HG03280 (cell line): ENCODE measurements at regions not wholly inside any gene's neighbourhood (a gene's known extent, or its start where the extent isn't known, plus 50 kb on each side); places are given as distances from the start of the nearest gene placed in this dataset.
"Not testable (repeated sequence)": the region's sequence is repeated elsewhere in the genome, so short reads cannot be mapped to it uniquely, and the experiment has no call there.

ENCODE experiments used
- ATAC-seq: cut with Tn5 transposase; IDR thresholded peaks from one replicate; pipeline ENCODE4 v1.9.1; 2021; ENCODE audit warnings: mild to moderate bottlenecking, moderate library complexity; ENCODE audit not compliant: unreplicated experiment

GRCh38 chr6:94902974-94903628 is 674.2 kb upstream of the MANEA start:
- no peak for ATAC-seq

GRCh38 chr6:94899191-94899590 is 678.1 kb upstream of the MANEA start:
- no peak for ATAC-seq

GRCh38 chr6:94894300-94894699 is 683.0 kb upstream of the MANEA start:
- ATAC-seq = no peak

- no peak for ATAC-seq
Observed at GRCh38 chr6:94893327-94893726, 684.0 kb upstream of the MANEA start.

GRCh38 chr6:94873819-94874218 is 703.5 kb upstream of the MANEA start:
- ATAC-seq = not testable (repeated sequence)

- ATAC-seq = no peak
Observed at GRCh38 chr6:94862112-94862511, 715.2 kb upstream of the MANEA start.

- ATAC-seq = no peak
Observed at GRCh38 chr6:94859924-94860323, 717.4 kb upstream of the MANEA start.

- not testable (repeated sequence) for ATAC-seq
Observed at GRCh38 chr6:94856999-94857398, 720.3 kb upstream of the MANEA start.

GRCh38 chr6:94851329-94851728 is 726.0 kb upstream of the MANEA start:
- ATAC-seq = not testable (repeated sequence)

- no peak for ATAC-seq
Observed at GRCh38 chr6:94845742-94846141, 731.6 kb upstream of the MANEA start.

- no peak for ATAC-seq
Observed at GRCh38 chr6:94835264-94835663, 742.1 kb upstream of the MANEA start.

GRCh38 chr6:94813806-94814205 is 763.5 kb upstream of the MANEA start:
- ATAC-seq = no peak

- ATAC-seq = no peak
Observed at GRCh38 chr6:94801344-94801743, 776.0 kb upstream of the MANEA start.

GRCh38 chr6:94785514-94785913 is 791.8 kb upstream of the MANEA start:
- no peak for ATAC-seq

- ATAC-seq = not testable (repeated sequence)
Observed at GRCh38 chr6:94785081-94785480, 792.3 kb upstream of the MANEA start.

GRCh38 chr6:94769197-94769596 is 808.1 kb upstream of the MANEA start:
- ATAC-seq = no peak

- peak; percentile 82 for ATAC-seq
Observed at GRCh38 chr6:94751641-94752329, 825.5 kb upstream of the MANEA start.

GRCh38 chr6:94736236-94736635 is 841.1 kb upstream of the MANEA start:
- ATAC-seq = no peak

- ATAC-seq = no peak
Observed at GRCh38 chr6:94735270-94735669, 842.1 kb upstream of the MANEA start.

- ATAC-seq = no peak
Observed at GRCh38 chr6:94734751-94735150, 842.6 kb upstream of the MANEA start.

GRCh38 chr6:94733066-94733465 is 844.3 kb upstream of the MANEA start:
- no peak for ATAC-seq

GRCh38 chr6:94727710-94728109 is 849.6 kb upstream of the MANEA start:
- ATAC-seq = no peak

- ATAC-seq = no peak
Observed at GRCh38 chr6:94721459-94721858, 855.9 kb upstream of the MANEA start.
